ENCODE measurements at regions not wholly inside any gene's neighbourhood (a gene's known extent, or its start where the extent isn't known, plus 50 kb on each side); places are given as distances from the start of the nearest gene placed in this dataset.

- FAIRE-seq (no peak), DNase-seq (ENCODE audit: low read depth) (no peak)
- no peak for TF ChIP-seq CTCF (IDR thresholded peaks at IDR 0.05; ENCODE audit: insufficient read depth, low read length, severe bottlenecking)
- H3K36me3 ChIP-seq (ENCODE audit: control insufficient read depth, insufficient read depth, low read length), result no peaks in the 10 kb centered on the region
- H3K4me3 ChIP-seq (ENCODE audit: low read depth, low read length), result no peak overlapping the region
- H3K27me3 ChIP-seq (ENCODE audit: control insufficient read depth, insufficient read depth, low read length), result peaks cover 3% of the 10 kb centered on the region
Observed at GRCh38 chr1:228917755-228918154, 182.5 kb downstream of the RHOU start.

- FAIRE-seq, result no peak
- DNase-seq (ENCODE audit: low read depth), result no peak
- Histone ChIP-seq H3K36me3 (ENCODE audit: control insufficient read depth, insufficient read depth, low read length) (no peaks in the 10 kb centered on the region), H3K4me3 (ENCODE audit: low read depth, low read length) (no peak overlapping the region), H3K27me3 (ENCODE audit: control insufficient read depth, insufficient read depth, low read length) (peaks cover 3% of the 10 kb centered on the region)
- no peak for TF ChIP-seq CTCF (IDR thresholded peaks at IDR 0.05; ENCODE audit: insufficient read depth, low read length, severe bottlenecking)
Observed at GRCh38 chr1:228918335-228918734, 183.1 kb downstream of the RHOU start.

GRCh38 chr1:228919914-228920313, 184.6 kb downstream of the RHOU start:
- TF ChIP-seq CTCF (IDR thresholded peaks at IDR 0.05; ENCODE audit: insufficient read depth, low read length, severe bottlenecking), result no peak
- no peak overlapping the region for H3K4me3 ChIP-seq (ENCODE audit: low read depth, low read length)
- H3K27me3 ChIP-seq (ENCODE audit: control insufficient read depth, insufficient read depth, low read length), result peaks cover 3% of the 10 kb centered on the region
- FAIRE-seq, result no peak
- no peak for DNase-seq (ENCODE audit: low read depth)
- H3K36me3 ChIP-seq (ENCODE audit: control insufficient read depth, insufficient read depth, low read length), result no peaks in the 10 kb centered on the region

- no peak for TF ChIP-seq CTCF (IDR thresholded peaks at IDR 0.05; ENCODE audit: insufficient read depth, low read length, severe bottlenecking)
- Histone ChIP-seq H3K36me3 (ENCODE audit: control insufficient read depth, insufficient read depth, low read length) (no peaks in the 10 kb centered on the region), H3K27me3 (ENCODE audit: control insufficient read depth, insufficient read depth, low read length) (peaks cover 3% of the 10 kb centered on the region), H3K4me3 (ENCODE audit: low read depth, low read length) (no peak overlapping the region)
- no peak for DNase-seq (ENCODE audit: low read depth)
- FAIRE-seq, result no peak
Observed at GRCh38 chr1:228920831-228921230, 185.6 kb downstream of the RHOU start.

DNA sequence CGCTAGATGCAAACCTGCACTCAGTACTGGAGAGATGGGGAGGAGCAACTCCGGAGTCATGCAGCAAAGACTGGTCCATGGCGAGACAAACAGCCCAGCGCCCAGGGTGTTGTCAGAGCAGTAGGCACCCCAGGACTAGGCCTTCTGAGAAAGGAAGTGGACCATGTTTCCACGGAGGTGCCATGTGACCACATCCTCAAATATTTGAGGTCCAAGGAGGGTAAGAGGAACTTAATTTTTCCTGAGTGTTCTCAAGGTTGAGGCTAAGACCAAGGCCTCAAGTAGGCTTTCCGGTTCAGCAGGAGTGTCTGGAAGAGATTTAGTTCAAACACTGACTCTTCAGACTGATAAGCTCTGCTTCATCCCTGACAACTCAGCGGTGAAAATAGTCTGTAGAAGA, 186.2 kb downstream of the RHOU start:
- Histone ChIP-seq H3K27me3 (ENCODE audit: control insufficient read depth, insufficient read depth, low read length) (peaks cover 3% of the 10 kb centered on the region), H3K36me3 (ENCODE audit: control insufficient read depth, insufficient read depth, low read length) (no peaks in the 10 kb centered on the region), H3K4me3 (ENCODE audit: low read depth, low read length) (no peak overlapping the region)
- TF ChIP-seq CTCF (IDR thresholded peaks at IDR 0.05; ENCODE audit: insufficient read depth, low read length, severe bottlenecking), result no peak
- DNase-seq (ENCODE audit: low read depth), result no peak
- no peak for FAIRE-seq

GRCh38 chr1:228922722-228923376, 187.6 kb downstream of the RHOU start:
- TF ChIP-seq CTCF (IDR thresholded peaks at IDR 0.05; ENCODE audit: insufficient read depth, low read length, severe bottlenecking), result no peak
- DNase-seq (ENCODE audit: low read depth), result no peak
- Histone ChIP-seq H3K27me3 (ENCODE audit: control insufficient read depth, insufficient read depth, low read length) (peaks cover 3% of the 10 kb centered on the region), H3K4me3 (ENCODE audit: low read depth, low read length) (no peak overlapping the region), H3K36me3 (ENCODE audit: control insufficient read depth, insufficient read depth, low read length) (no peaks in the 10 kb centered on the region)
- FAIRE-seq, result no peak

Data from bronchial epithelial cell (primary cell).